GM12892 (cell line): ENCODE measurements at regions not wholly inside any gene's neighbourhood (a gene's known extent, or its start where the extent isn't known, plus 50 kb on each side); places are given as distances from the start of the nearest gene placed in this dataset.

Experiments used
- POLR2A ChIP-seq: IDR thresholded peaks from 2 replicates; pipeline ENCODE4 v1.6.1; 2011; ENCODE audit warnings: low read depth, low read length, control low read depth
- POLR2AphosphoS5 ChIP-seq: IDR thresholded peaks from 2 replicates; pipeline ENCODE4 v1.6.1; 2011; ENCODE audit warnings: low read depth, low read length, control low read depth

DNA sequence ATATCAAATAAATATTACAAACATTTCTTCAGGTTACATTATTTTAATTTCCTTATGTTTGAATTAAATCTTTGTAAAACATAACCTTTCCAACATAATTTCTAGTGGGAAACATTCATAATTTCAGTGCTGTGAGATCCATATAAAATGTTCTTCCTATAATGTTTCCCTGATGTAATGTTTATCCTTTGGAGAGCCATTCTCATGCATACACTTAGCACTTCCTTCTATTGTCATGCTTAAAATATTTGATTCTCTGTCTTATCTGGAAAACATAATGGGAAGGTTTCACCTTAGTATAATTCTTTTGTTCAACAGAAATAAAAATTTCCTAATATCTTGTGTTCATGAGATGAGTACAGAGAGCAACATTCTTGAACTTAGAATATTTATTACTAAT, 472.5 kb downstream of the ADAMTS20 start:
- TF ChIP-seq POLR2A (no peak), POLR2AphosphoS5 (no peak)
